ENCODE measurements at regions not wholly inside any gene's neighbourhood (a gene's known extent, or its start where the extent isn't known, plus 50 kb on each side); places are given as distances from the start of the nearest gene placed in this dataset.
A peak's percentile ranks its signal among the peaks of the same experiment; 100 is the strongest.

DNA sequence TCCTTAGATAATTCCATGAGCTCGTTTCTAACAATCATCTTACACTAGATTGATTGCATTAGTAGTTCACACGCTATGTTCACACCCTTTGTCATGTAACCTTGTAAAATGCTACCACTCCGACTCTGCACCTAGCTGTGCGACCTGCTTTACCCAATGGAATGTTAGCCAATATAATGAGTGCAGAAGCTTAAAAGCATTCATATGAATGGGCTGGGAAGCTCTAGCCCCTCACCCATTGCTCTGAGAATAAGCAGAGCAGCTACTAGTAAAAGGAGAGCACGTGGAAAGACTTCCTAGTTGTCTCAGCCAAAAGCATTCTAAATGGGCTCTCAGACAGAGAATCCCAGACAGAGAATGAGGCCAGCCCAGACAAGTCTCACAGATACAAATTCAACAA is 410.6 kb upstream of the UBE2E2 start:
- Histone ChIP-seq H3K14ac (ENCODE audit: insufficient read depth, low read length) (no peak overlapping the region), H3K4me2 (ENCODE audit: insufficient read depth, insufficient read length, low read length) (no peak overlapping the region), H4K8ac (replicated peaks; ENCODE audit: insufficient read length, low read depth, low read length) (no peak overlapping the region), H3K27me3 (ENCODE audit: insufficient read depth, low read length) (no peaks in the 10 kb centered on the region), H3K23me2 (ENCODE audit: insufficient read length, low read depth, low read length, poor library complexity, severe bottlenecking) (no peaks in the 10 kb centered on the region), H2BK5ac (ENCODE audit: insufficient read length, low read length) (no peak overlapping the region), H3K18ac (ENCODE audit: insufficient read length, low read depth, low read length) (no peak overlapping the region), H4K91ac (ENCODE audit: insufficient read length, low read depth, low read length) (no peak overlapping the region), H3K23ac (ENCODE audit: insufficient read length, low read depth, low read length) (no peak overlapping the region), H4K5ac (ENCODE audit: insufficient read length, low read depth, low read length) (no peak overlapping the region), H3K79me1 (ENCODE audit: insufficient read depth, low read depth, low read length, poor library complexity, severe bottlenecking) (no peaks in the 10 kb centered on the region), H3K9me3 (ENCODE audit: control insufficient read depth, low read depth, low read length) (no peaks in the 10 kb centered on the region), H2AFZ (ENCODE audit: low read length) (no peak overlapping the region), H3K4ac (ENCODE audit: low read depth, low read length) (no peak overlapping the region), H3K79me2 (ENCODE audit: insufficient read depth, low read length) (no peaks in the 10 kb centered on the region), H3K9ac (ENCODE audit: extremely low read depth, insufficient read length, low read length) (no peak overlapping the region), H2BK15ac (ENCODE audit: low read depth, low read length) (no peak overlapping the region), H2AK5ac (ENCODE audit: insufficient read length, low read length) (no peak overlapping the region), H3K56ac (ENCODE audit: insufficient read length, low read depth, low read length) (no peak overlapping the region), H3K27ac (ENCODE audit: insufficient read length, low read depth, low read length) (no peak overlapping the region), H3K4me1 (ENCODE audit: insufficient read depth, low read length) (no peaks in the 10 kb centered on the region; the same call in 1 of the 2 replicates), H4K20me1 (ENCODE audit: control insufficient read depth, insufficient read depth, insufficient read length) (no peaks in the 10 kb centered on the region), H2BK20ac (ENCODE audit: low read depth, low read length, poor library complexity, severe bottlenecking) (no peak overlapping the region), H2BK12ac (ENCODE audit: insufficient read length, low read depth, low read length) (no peak overlapping the region), H2BK120ac (ENCODE audit: low read depth, low read length, poor library complexity, severe bottlenecking) (no peak overlapping the region), H3T11ph (ENCODE audit: low read length) (no peak overlapping the region)
- H3K27ac Mint-ChIP-seq = peak overlapping the region in 1 of 3 experiments; percentile 84; a peak in 1 of 7 replicates
- no peaks in the 10 kb centered on the region for H3K27me3 Mint-ChIP-seq (ENCODE audit: low read depth)
- H3K9me3 Mint-ChIP-seq = peaks cover 3% of the 10 kb centered on the region in 2 experiments; a peak in 2 of 5 replicates
- TF ChIP-seq, protein P1, sequence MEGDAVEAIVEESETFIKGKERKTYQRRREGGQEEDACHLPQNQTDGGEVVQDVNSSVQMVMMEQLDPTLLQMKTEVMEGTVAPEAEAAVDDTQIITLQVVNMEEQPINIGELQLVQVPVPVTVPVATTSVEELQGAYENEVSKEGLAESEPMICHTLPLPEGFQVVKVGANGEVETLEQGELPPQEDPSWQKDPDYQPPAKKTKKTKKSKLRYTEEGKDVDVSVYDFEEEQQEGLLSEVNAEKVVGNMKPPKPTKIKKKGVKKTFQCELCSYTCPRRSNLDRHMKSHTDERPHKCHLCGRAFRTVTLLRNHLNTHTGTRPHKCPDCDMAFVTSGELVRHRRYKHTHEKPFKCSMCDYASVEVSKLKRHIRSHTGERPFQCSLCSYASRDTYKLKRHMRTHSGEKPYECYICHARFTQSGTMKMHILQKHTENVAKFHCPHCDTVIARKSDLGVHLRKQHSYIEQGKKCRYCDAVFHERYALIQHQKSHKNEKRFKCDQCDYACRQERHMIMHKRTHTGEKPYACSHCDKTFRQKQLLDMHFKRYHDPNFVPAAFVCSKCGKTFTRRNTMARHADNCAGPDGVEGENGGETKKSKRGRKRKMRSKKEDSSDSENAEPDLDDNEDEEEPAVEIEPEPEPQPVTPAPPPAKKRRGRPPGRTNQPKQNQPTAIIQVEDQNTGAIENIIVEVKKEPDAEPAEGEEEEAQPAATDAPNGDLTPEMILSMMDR (conservative IDR thresholded peaks at IDR 0.05) = no peak
- no peak for DNase-seq
- no peaks in the 10 kb centered on the region for H3K36me3 Mint-ChIP-seq (ENCODE audit: insufficient read depth in 1 of 3, low read depth in 3 of 3)
- no CpG with 5 or more reads among the region's 5 CpGs for WGBS (ENCODE audit: extremely low coverage, insufficient read length, low lambda C conversion rate)
- no peak overlapping the region for H3K4me3 Mint-ChIP-seq
- H3K4me1 Mint-ChIP-seq = peaks cover 9 to 17% of the 10 kb centered on the region in 2 experiments
